Choroid plexus epithelial cell (primary cell): ENCODE measurements at regions not wholly inside any gene's neighbourhood (a gene's known extent, or its start where the extent isn't known, plus 50 kb on each side); places are given as distances from the start of the nearest gene placed in this dataset.

ENCODE experiments used
- DNase-seq: peaks from one replicate; pipeline ENCODE4 v3.0.0-alpha.2; 2010; ENCODE audit warnings: low read depth
- H3K4me3 ChIP-seq: 2 replicates; pipeline ENCODE4 v1.5.1; 2011; ENCODE audit warnings: low read depth, mild to moderate bottlenecking, control low read depth, low read length, moderate library complexity
- TF ChIP-seq, protein P1 (sequence below): conservative IDR thresholded peaks from 2 replicates; pipeline ENCODE4 v1.5.1; 2011; ENCODE audit warnings: low read depth, mild to moderate bottlenecking, control low read depth, inconsistent platforms, low read length, moderate library complexity

DNA sequence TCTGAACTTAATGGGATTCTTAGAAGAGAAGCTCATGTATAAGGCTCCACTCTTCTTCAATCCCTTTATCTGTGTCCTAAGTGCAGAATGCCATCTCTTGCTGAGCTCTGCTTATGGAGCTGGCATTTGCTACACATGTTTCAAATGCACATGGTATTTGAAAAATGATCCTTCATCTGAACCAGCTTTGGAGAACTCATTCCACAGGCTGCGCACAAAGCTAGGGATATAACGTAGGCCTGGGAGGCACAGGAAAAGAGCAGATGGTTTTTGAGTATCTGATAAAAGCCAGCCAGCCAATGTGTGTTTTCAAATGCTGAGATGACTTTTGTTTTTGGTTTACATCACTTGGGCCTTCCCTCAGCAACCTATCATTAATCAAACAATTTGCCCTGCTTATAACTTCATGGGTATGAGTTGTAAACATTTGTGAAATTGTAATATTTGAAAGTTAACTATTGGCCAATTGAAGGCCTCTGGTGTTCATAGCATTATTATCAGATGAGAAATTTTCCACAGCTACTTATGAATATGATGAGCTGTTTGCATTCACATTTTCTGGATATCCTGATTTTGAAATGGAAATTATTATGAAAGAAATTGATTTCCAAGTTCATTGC is 729.0 kb downstream of the FGF9 start:
- no peak overlapping the region for H3K4me3 ChIP-seq
- no peak for DNase-seq
- TF ChIP-seq, protein P1, sequence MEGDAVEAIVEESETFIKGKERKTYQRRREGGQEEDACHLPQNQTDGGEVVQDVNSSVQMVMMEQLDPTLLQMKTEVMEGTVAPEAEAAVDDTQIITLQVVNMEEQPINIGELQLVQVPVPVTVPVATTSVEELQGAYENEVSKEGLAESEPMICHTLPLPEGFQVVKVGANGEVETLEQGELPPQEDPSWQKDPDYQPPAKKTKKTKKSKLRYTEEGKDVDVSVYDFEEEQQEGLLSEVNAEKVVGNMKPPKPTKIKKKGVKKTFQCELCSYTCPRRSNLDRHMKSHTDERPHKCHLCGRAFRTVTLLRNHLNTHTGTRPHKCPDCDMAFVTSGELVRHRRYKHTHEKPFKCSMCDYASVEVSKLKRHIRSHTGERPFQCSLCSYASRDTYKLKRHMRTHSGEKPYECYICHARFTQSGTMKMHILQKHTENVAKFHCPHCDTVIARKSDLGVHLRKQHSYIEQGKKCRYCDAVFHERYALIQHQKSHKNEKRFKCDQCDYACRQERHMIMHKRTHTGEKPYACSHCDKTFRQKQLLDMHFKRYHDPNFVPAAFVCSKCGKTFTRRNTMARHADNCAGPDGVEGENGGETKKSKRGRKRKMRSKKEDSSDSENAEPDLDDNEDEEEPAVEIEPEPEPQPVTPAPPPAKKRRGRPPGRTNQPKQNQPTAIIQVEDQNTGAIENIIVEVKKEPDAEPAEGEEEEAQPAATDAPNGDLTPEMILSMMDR: no peak

DNA sequence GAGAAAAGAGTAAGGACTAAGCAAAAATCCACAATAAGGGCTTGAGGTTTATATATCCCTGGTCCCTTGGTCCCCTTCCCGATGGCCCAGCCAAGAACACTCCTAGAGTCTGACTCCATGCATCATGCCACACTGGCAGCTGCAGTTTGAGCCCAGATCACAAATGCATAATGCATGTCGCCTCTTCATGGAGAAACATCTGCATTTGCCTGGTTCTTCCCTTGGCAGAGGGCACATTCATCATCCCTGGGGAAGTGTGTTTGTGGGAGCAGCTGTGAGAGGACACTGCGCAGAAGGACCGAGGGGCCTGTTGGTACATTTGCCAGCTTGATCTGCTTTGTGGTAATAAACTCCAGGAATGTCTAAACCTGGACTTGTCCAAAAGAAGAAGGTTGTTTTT is 731.8 kb downstream of the FGF9 start:
- TF ChIP-seq, protein P1: no peak
- no peak for DNase-seq
- no peak overlapping the region for H3K4me3 ChIP-seq

DNA sequence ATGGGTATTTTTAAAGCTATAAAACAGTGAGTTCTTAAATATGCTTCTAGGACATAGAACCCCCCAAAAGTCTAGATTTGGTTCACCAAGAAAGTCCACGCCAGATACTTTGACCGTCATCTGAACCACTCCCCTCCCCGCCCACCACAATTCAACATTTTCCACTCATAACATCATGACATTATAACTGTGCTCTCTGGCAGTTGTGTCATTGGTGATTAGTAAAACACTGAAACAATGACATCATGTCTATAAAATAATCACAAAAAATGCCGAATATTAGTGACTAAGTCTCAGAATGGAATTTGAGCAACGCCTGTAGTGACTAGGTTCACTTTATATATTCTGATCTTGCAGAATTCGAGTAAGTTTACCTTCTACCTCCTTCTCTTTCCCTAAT is 732.3 kb downstream of the FGF9 start:
- no peak for DNase-seq
- TF ChIP-seq, protein P1: no peak
- no peak overlapping the region for H3K4me3 ChIP-seq

DNA sequence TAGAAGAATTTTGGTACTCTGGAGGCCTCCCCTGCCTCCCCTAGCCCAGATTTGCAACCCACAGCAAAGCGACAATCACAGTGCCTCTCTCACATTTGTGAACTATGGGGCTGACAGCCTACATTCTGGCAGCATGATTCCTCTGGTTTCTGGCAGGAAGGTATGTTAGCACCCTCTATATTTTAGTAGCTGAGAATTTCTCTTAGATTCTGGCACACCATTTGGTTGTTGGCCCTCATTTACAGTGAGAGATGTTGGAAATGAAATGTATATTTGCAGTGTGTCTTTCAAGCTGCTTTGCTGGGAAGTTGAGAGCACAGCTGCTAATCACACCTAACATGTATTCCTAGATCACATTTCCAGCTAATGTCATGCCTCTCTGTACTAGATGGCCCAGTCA is 735.0 kb downstream of the FGF9 start:
- H3K4me3 ChIP-seq: no peak overlapping the region
- TF ChIP-seq, protein P1: no peak
- no peak for DNase-seq

DNA sequence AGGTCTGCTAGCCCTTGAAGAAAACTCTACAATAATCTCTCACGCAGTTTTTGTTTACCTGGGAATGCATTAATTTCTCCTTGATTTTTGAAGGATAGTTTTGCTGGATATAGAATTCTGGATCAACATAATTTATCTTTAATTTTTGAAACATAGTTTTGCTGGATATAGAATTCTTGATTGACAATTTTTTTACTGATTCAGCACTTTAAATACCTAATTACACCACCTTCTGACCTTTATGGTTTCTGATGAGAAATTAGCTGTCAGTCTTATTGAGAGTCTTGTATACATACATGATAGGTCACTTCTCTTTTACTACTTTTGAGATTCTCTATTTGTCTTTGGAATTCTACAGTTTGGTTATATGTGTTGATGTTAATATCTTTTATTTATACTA is 741.6 kb downstream of the FGF9 start:
- DNase-seq: no peak
- TF ChIP-seq, protein P1: no peak
- no peak overlapping the region for H3K4me3 ChIP-seq

DNA sequence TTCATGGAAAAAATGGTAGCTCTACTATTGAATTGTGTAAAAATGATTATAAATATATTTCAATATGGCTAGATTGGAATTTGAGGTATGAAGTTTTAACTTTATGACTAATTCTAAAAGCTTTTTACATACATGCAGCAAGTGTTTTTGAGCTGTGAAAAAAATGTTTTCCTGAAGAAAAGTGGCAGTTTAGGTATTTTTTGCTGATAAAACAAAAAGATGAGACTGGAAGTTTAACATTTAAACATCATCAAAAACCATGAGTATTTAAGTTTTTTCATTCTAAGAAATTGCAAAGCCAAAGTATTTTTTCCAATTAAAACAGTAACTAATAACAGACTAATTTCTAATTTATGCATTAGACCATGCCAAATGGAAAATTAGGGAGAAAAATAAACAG is 751.1 kb downstream of the FGF9 start:
- DNase-seq: no peak
- TF ChIP-seq, protein P1: no peak
- H3K4me3 ChIP-seq: no peak overlapping the region

DNA sequence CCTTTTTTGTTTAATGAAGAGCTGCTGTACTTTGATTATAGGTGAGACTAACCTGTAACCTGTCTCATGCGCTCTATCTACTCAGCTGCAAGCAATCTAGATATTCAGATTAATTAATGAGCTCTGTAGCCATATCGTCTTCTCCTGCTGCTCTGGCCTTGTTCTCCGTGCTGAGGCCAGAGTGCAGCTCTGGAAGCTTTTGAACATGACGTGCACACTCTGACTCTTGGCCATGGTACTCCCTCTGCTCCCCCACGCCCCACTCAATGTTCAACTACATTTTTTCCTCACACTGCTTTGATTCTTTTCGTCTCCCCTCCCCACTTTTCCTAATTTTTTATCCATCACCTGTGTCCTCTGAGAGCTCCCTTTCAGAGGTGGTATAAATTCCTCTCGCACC is 751.8 kb downstream of the FGF9 start:
- TF ChIP-seq, protein P1: no peak
- H3K4me3 ChIP-seq: no peak overlapping the region
- DNase-seq: no peak
